Ovary (tissue), 3 donors: ENCODE measurements at regions not wholly inside any gene's neighbourhood (a gene's known extent, or its start where the extent isn't known, plus 50 kb on each side); places are given as distances from the start of the nearest gene placed in this dataset.

Experiments
- CTCF ChIP-seq, 3 donors: fragments of 450-650 bp in 2 of 3; fragments of 200-600 bp in 1 of 3; IDR thresholded peaks; one replicate each; pipeline versions ENCODE4 v1.5.1 to v1.8.0; 2016 to 2022; ENCODE audit warnings: antibody characterized with exemption in 3 of 3, mild to moderate bottlenecking in 1 of 3
- EP300 ChIP-seq: sonication (generic); formaldehyde crosslinking; IDR thresholded peaks from one replicate; pipeline ENCODE4 v1.6.1; 2017; ENCODE audit warnings: antibody characterized with exemption
- POLR2A ChIP-seq: fragments of 450-650 bp; IDR thresholded peaks from one replicate; pipeline ENCODE4 v1.6.1; 2017; ENCODE audit warnings: antibody characterized with exemption, mild to moderate bottlenecking, moderate library complexity
- donor health status: DM: no; HTN: no; CAD: no.

GRCh38 chr6:19219931-19220330, 617.2 kb upstream of the ID4 start:
- no peak for TF ChIP-seq CTCF (IDR thresholded peaks at IDR 0.05)
- no peak for TF ChIP-seq POLR2A
- TF ChIP-seq EP300, result no peak
